Thyroid gland (tissue), 4 donors: ENCODE measurements at regions not wholly inside any gene's neighbourhood (a gene's known extent, or its start where the extent isn't known, plus 50 kb on each side); places are given as distances from the start of the nearest gene placed in this dataset.

Source experiments
- DNase-seq, 2 donors: peaks; one replicate each; pipeline ENCODE4 v3.0.0-alpha.2; 2019
- H3K27ac ChIP-seq, 3 donors: fragments of 200-600 bp; sonication (generic); 1 replicate in 2 of 3; 2 replicates in 1 of 3; pipeline ENCODE4 v1.5.1; 2016 to 2019; ENCODE audit warnings: mild to moderate bottlenecking in 1 of 3, moderate library complexity in 1 of 3
- H3K27me3 ChIP-seq: fragments of 200-600 bp; sonication (generic); one replicate; pipeline ENCODE4 v1.5.1; 2019
- H3K36me3 ChIP-seq, 2 donors: fragments of 200-600 bp; sonication (generic); one replicate each; pipeline ENCODE4 v1.5.1; 2016 to 2019
- H3K4me1 ChIP-seq, 2 donors: fragments of 200-600 bp; sonication (generic); one replicate each; pipeline ENCODE4 v1.5.1; 2017 to 2019
- H3K4me3 ChIP-seq, 3 donors: fragments of 200-600 bp; sonication (generic); replicated peaks in 1 of 3; 1 replicate in 2 of 3; 2 replicates in 1 of 3; pipeline ENCODE4 v1.5.1; 2016; ENCODE audit warnings: mild to moderate bottlenecking in 1 of 3
- H3K9me3 ChIP-seq: fragments of 200-600 bp; sonication (generic); one replicate; pipeline ENCODE4 v1.5.1; 2017
- CTCF ChIP-seq, 6 experiments: fragments of 200-600 bp in 3 of 6; fragments of 450-650 bp in 3 of 6; sonication (generic) in 3 of 6; IDR thresholded peaks; one replicate each; pipeline ENCODE4 v1.5.1; 2016 to 2019; ENCODE audit warnings: antibody characterized with exemption in 6 of 6, mild to moderate bottlenecking in 2 of 6, inconsistent platforms in 1 of 6, moderate library complexity in 1 of 6
- POLR2A ChIP-seq, 2 donors: fragments of 450-650 bp; IDR thresholded peaks; one replicate each; pipeline ENCODE4 v1.6.1; 2017; ENCODE audit warnings: antibody characterized with exemption in 2 of 2, mild to moderate bottlenecking in 2 of 2, moderate library complexity in 1 of 2
- WGBS, 2 donors: methylation state at CpG; one replicate each; pipeline ENCODE4 v1.1.5; 2017; 5-methylcytosine and 5-hydroxymethylcytosine counted together
- intact Hi-C: fragments of 100-400 bp; cut with DNase I; formaldehyde crosslinking; loops from one replicate; pipeline ENCODE4 v1.15.1; 2023

GRCh38 chr10:112024079-112024478, 159.5 kb downstream of the GPAM start:
- no peak overlapping the region for H3K4me3 ChIP-seq
- H3K4me1 ChIP-seq = no peaks in the 10 kb centered on the region
- intact Hi-C loops = no loop called here
- no peaks in the 10 kb centered on the region for H3K9me3 ChIP-seq
- TF ChIP-seq CTCF (IDR thresholded peaks at IDR 0.05) = no peak
- no peak for TF ChIP-seq POLR2A (IDR thresholded peaks at IDR 0.05)
- no peak for DNase-seq
- no peaks in the 10 kb centered on the region for H3K27me3 ChIP-seq
- H3K36me3 ChIP-seq = no peaks in the 10 kb centered on the region
- H3K27ac ChIP-seq = no peak overlapping the region

GRCh38 chr10:112025228-112025627, 158.3 kb downstream of the GPAM start:
- H3K27ac ChIP-seq = no peak overlapping the region
- H3K4me3 ChIP-seq = no peak overlapping the region
- no peaks in the 10 kb centered on the region for H3K36me3 ChIP-seq
- intact Hi-C loops = no loop called here
- no peaks in the 10 kb centered on the region for H3K4me1 ChIP-seq
- H3K27me3 ChIP-seq = no peaks in the 10 kb centered on the region
- no peaks in the 10 kb centered on the region for H3K9me3 ChIP-seq
- no peak for TF ChIP-seq CTCF (IDR thresholded peaks at IDR 0.05)
- no peak for TF ChIP-seq POLR2A (IDR thresholded peaks at IDR 0.05)
- WGBS, 2 donors = 85 to 86% methylated on average over 4 of the region's 4 CpGs
- DNase-seq = no peak

- TF ChIP-seq CTCF (IDR thresholded peaks at IDR 0.05) (no peak), POLR2A (IDR thresholded peaks at IDR 0.05) (no peak)
- intact Hi-C loops = no loop called here
- H3K27me3 ChIP-seq = no peaks in the 10 kb centered on the region
Measured at GRCh38 chr10:112026438-112026837, 157.1 kb downstream of the GPAM start.

GRCh38 chr10:112027731-112028280, 155.8 kb downstream of the GPAM start:
- TF ChIP-seq POLR2A (IDR thresholded peaks at IDR 0.05) = no peak
- no peak for TF ChIP-seq CTCF (IDR thresholded peaks at IDR 0.05)
- Histone ChIP-seq H3K4me3 (no peak overlapping the region), H3K9me3 (no peaks in the 10 kb centered on the region), H3K36me3 (no peaks in the 10 kb centered on the region), H3K27me3 (no peaks in the 10 kb centered on the region), H3K4me1 (no peaks in the 10 kb centered on the region), H3K27ac (no peak overlapping the region)
- 76 to 78% methylated on average over 4 of the region's 4 CpGs for WGBS, 2 donors
- intact Hi-C loops = no loop called here
- DNase-seq = no peak

More at GRCh38 chr10:112026438-112026837, 157.1 kb downstream of the GPAM start:
- DNase-seq = no peak
- H3K36me3 ChIP-seq = no peaks in the 10 kb centered on the region
- H3K4me1 ChIP-seq = no peaks in the 10 kb centered on the region
- H3K9me3 ChIP-seq = no peaks in the 10 kb centered on the region
- WGBS, 2 donors = 77 to 78% methylated on average over 4 of the region's 4 CpGs
- H3K27ac ChIP-seq = no peak overlapping the region
- H3K4me3 ChIP-seq = no peak overlapping the region

GRCh38 chr10:112030431-112030830, 153.1 kb downstream of the GPAM start:
- H3K9me3 ChIP-seq = no peaks in the 10 kb centered on the region
- no peak overlapping the region for H3K4me3 ChIP-seq
- intact Hi-C loops = no loop called here

More at GRCh38 chr10:112030431-112030830, 153.1 kb downstream of the GPAM start:
- no peaks in the 10 kb centered on the region for H3K4me1 ChIP-seq
- H3K27me3 ChIP-seq = no peaks in the 10 kb centered on the region
- no peaks in the 10 kb centered on the region for H3K36me3 ChIP-seq
- 78 to 79% methylated on average over 2 of the region's 2 CpGs for WGBS, 2 donors
- no peak overlapping the region for H3K27ac ChIP-seq
- TF ChIP-seq POLR2A (IDR thresholded peaks at IDR 0.05) (no peak), CTCF (IDR thresholded peaks at IDR 0.05) (no peak)
- no peak for DNase-seq
